Upper lobe of right lung (tissue), 1 donor: ENCODE measurements at regions not wholly inside any gene's neighbourhood (a gene's known extent, or its start where the extent isn't known, plus 50 kb on each side); places are given as distances from the start of the nearest gene placed in this dataset.

Experiments used
- ATAC-seq: fragments of 200-7000 bp; cut with Tn5 transposase; one replicate; pipeline ENCODE4 v1.9.1; 2020; ENCODE audit warnings: mild to moderate bottlenecking, moderate library complexity
- DNase-seq: peaks from one replicate; pipeline ENCODE4 v3.0.0-alpha.2; 2020
- H3K27ac ChIP-seq: fragments of 200-600 bp; one replicate; pipeline ENCODE4 v1.8.0; 2022
- H3K27me3 ChIP-seq: fragments of 200-600 bp; one replicate; pipeline ENCODE4 v1.8.0; 2022; ENCODE audit warnings: mild to moderate bottlenecking
- H3K36me3 ChIP-seq: fragments of 200-600 bp; one replicate; pipeline ENCODE4 v1.8.0; 2022
- H3K4me1 ChIP-seq: fragments of 200-600 bp; one replicate; pipeline ENCODE4 v1.8.0; 2022
- H3K4me3 ChIP-seq: fragments of 200-600 bp; one replicate; pipeline ENCODE4 v1.8.0; 2022; ENCODE audit warnings: mild to moderate bottlenecking
- H3K9me3 ChIP-seq: fragments of 200-600 bp; one replicate; pipeline ENCODE4 v1.8.0; 2022
- CTCF ChIP-seq: fragments of 200-600 bp; IDR thresholded peaks from one replicate; pipeline ENCODE4 v1.8.0; 2022; ENCODE audit warnings: antibody characterized with exemption
- intact Hi-C: fragments of 100-400 bp; cut with DNase I; formaldehyde crosslinking; loops from one replicate; pipeline ENCODE4 v1.11.0; 2022
- donor health status: DM: no; HTN: yes; CAD: no; lungs with severe emphysema.

- no peaks in the 10 kb centered on the region for H3K4me1 ChIP-seq
- H3K36me3 ChIP-seq: no peaks in the 10 kb centered on the region
- H3K9me3 ChIP-seq: no peaks in the 10 kb centered on the region
- H3K4me3 ChIP-seq: no peak overlapping the region
- intact Hi-C loops: no loop called here
- TF ChIP-seq CTCF: no peak
- no peaks in the 10 kb centered on the region for H3K27me3 ChIP-seq
- ATAC-seq (no peak), DNase-seq (no peak)
- H3K27ac ChIP-seq: no peak overlapping the region
Observed at GRCh38 chr15:72852273-72852672, 68.7 kb upstream of the ADPGK start.

- no peak overlapping the region for H3K4me3 ChIP-seq
- H3K9me3 ChIP-seq: no peaks in the 10 kb centered on the region
- no peaks in the 10 kb centered on the region for H3K4me1 ChIP-seq
- ATAC-seq: no peak
- no peak for DNase-seq
- H3K27ac ChIP-seq: no peak overlapping the region
- H3K36me3 ChIP-seq: no peaks in the 10 kb centered on the region
- no peak for TF ChIP-seq CTCF
- intact Hi-C loops: no loop called here
- no peaks in the 10 kb centered on the region for H3K27me3 ChIP-seq
Observed at GRCh38 chr15:72851586-72851985, 68.0 kb upstream of the ADPGK start.

DNA sequence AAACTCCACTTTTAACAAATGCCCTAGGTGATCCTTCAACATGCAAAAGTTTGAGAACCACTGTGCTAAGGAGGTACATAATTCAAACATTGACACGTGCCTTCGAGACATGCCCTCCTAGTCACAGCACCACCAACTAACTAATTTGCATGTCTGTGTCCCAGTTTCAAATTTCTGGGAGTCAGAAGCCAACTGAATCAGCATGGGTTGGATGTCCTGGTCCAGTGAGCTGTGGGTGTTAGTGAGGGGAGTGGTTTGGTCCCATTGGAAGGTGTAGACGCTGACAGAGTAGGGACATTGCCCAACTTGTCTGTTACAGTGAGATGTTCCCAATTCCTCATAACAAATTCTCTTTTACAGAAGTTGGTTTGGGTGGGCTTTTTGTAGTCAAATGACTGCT, 67.3 kb upstream of the ADPGK start:
- Histone ChIP-seq H3K4me1 (no peaks in the 10 kb centered on the region), H3K36me3 (no peaks in the 10 kb centered on the region), H3K27ac (no peak overlapping the region), H3K27me3 (no peaks in the 10 kb centered on the region), H3K4me3 (no peak overlapping the region), H3K9me3 (no peaks in the 10 kb centered on the region)
- intact Hi-C loops: no loop called here
- no peak for ATAC-seq
- no peak for TF ChIP-seq CTCF
- DNase-seq: no peak

DNA sequence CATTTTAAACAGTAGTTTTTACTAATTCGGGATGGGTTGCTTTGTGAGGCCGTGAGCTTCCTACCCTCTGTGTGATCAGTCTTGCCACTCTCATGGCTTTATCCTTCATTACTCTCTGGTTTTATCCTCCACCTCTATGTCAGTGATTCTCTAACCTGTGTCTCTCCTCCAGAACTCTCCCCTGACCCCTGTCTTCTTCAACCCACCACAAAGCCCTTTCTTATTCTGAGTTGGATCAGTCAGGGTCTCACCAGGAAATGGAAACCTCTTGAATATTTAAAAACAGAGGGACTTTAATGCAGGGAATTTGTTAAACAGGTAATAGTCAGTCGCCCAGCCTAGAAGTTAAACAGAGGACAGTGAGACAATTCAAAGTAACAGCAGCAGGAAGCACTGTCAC, 64.2 kb upstream of the ADPGK start:
- H3K27me3 ChIP-seq: no peaks in the 10 kb centered on the region
- no peak for DNase-seq
- no peak for ATAC-seq
- no peak overlapping the region for H3K27ac ChIP-seq
- no peak for TF ChIP-seq CTCF
- no peaks in the 10 kb centered on the region for H3K36me3 ChIP-seq
- H3K9me3 ChIP-seq: no peaks in the 10 kb centered on the region
- no peak overlapping the region for H3K4me3 ChIP-seq
- no peaks in the 10 kb centered on the region for H3K4me1 ChIP-seq
- intact Hi-C loops: no loop called here

- Histone ChIP-seq H3K9me3 (no peaks in the 10 kb centered on the region), H3K27ac (no peak overlapping the region), H3K4me1 (no peaks in the 10 kb centered on the region), H3K36me3 (no peaks in the 10 kb centered on the region), H3K27me3 (no peaks in the 10 kb centered on the region), H3K4me3 (no peak overlapping the region)
- intact Hi-C loops: no loop called here
- TF ChIP-seq CTCF: no peak
- DNase-seq (no peak), ATAC-seq (no peak)
Observed at GRCh38 chr15:72847033-72847432, 63.5 kb upstream of the ADPGK start.

DNA sequence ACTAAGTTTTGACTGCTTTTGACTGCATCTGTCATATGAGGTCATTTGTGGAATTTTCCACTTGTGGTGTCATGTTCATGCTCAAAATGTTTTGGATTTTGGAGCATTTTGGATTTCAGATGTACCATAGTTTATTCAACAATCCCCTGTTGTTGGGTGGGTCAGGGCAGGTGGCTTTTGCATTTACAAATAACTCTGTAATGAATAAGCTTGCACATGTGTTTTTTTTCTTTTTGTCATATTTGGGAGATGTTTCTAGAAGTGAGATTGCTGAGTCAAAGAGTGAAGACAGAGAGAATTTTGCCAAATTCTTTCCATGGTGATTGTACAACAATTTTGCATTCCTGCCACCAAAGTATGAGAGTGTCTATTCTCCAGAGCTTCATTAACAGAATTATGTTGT, 62.4 kb upstream of the ADPGK start:
- DNase-seq (no peak), ATAC-seq (no peak)
- no peak for TF ChIP-seq CTCF
- H3K36me3 ChIP-seq: no peaks in the 10 kb centered on the region
- no peaks in the 10 kb centered on the region for H3K27me3 ChIP-seq
- H3K4me3 ChIP-seq: no peak overlapping the region
- no peaks in the 10 kb centered on the region for H3K4me1 ChIP-seq
- no peak overlapping the region for H3K27ac ChIP-seq
- intact Hi-C loops: no loop called here
- H3K9me3 ChIP-seq: no peaks in the 10 kb centered on the region
